HFFc6 (cell line): ENCODE measurements at regions not wholly inside any gene's neighbourhood (a gene's known extent, or its start where the extent isn't known, plus 50 kb on each side); places are given as distances from the start of the nearest gene placed in this dataset.
A peak's percentile ranks its signal among the peaks of the same experiment; 100 is the strongest.
"Not testable (repeated sequence)": the region's sequence is repeated elsewhere in the genome, so short reads cannot be mapped to it uniquely, and the experiment has no call there.

Source experiments
- DNase-seq: peaks from one replicate; pipeline ENCODE4 v3.0.0-alpha.2; 2018
- H3K27ac Mint-ChIP-seq: 2 replicates; pipeline ENCODE4 v1.8.0; 2020; ENCODE audit warnings: mild to moderate bottlenecking, mixed read lengths
- H3K27me3 Mint-ChIP-seq: 2 replicates; pipeline ENCODE4 v1.8.0; 2021; ENCODE audit warnings: mild to moderate bottlenecking, moderate library complexity, mixed read lengths; ENCODE audit not compliant: insufficient read depth
- H3K36me3 Mint-ChIP-seq: 2 replicates; pipeline ENCODE4 v1.8.0; 2021; ENCODE audit warnings: low read depth, mixed read lengths
- H3K4me1 Mint-ChIP-seq: 2 replicates; pipeline ENCODE4 v1.8.0; 2020; ENCODE audit warnings: low read depth, mixed read lengths
- H3K4me3 Mint-ChIP-seq: 2 replicates; pipeline ENCODE4 v1.8.0; 2020; ENCODE audit warnings: mild to moderate bottlenecking, moderate library complexity, mixed read lengths
- H3K9me3 Mint-ChIP-seq: 2 replicates; pipeline ENCODE4 v1.8.0; 2020; ENCODE audit warnings: mild to moderate bottlenecking, mixed read lengths
- CTCF ChIP-seq: fragments of 200-600 bp; sonication (generic); IDR thresholded peaks from 2 replicates; pipeline ENCODE4 v1.5.0; 2021; ENCODE audit warnings: antibody characterized with exemption, mild to moderate bottlenecking

GRCh38 chr1:184189361-184189760 lies 137.8 kb downstream of the TSEN15 start:
- DNase-seq = no peak
- TF ChIP-seq CTCF = no peak
- no peaks in the 10 kb centered on the region for H3K36me3 Mint-ChIP-seq
- H3K9me3 Mint-ChIP-seq = no peaks in the 10 kb centered on the region
- H3K4me3 Mint-ChIP-seq = no peak overlapping the region
- H3K27ac Mint-ChIP-seq = no peak overlapping the region
- peaks cover 10% of the 10 kb centered on the region for H3K4me1 Mint-ChIP-seq
- H3K27me3 Mint-ChIP-seq = peaks cover 7% of the 10 kb centered on the region

GRCh38 chr1:184190616-184191015 lies 139.1 kb downstream of the TSEN15 start:
- no peaks in the 10 kb centered on the region for H3K9me3 Mint-ChIP-seq
- peaks cover 10% of the 10 kb centered on the region for H3K4me1 Mint-ChIP-seq
- DNase-seq = no peak
- H3K27ac Mint-ChIP-seq = no peak overlapping the region
- no peak overlapping the region for H3K4me3 Mint-ChIP-seq
- no peak for TF ChIP-seq CTCF
- H3K27me3 Mint-ChIP-seq = peaks cover 7% of the 10 kb centered on the region
- H3K36me3 Mint-ChIP-seq = no peaks in the 10 kb centered on the region

- Mint-ChIP-seq H3K4me1 (peaks cover 10% of the 10 kb centered on the region), H3K9me3 (no peaks in the 10 kb centered on the region), H3K4me3 (no peak overlapping the region), H3K27me3 (peaks cover 7% of the 10 kb centered on the region), H3K27ac (no peak overlapping the region), H3K36me3 (no peaks in the 10 kb centered on the region)
- TF ChIP-seq CTCF = no peak
- DNase-seq = peak; percentile 69
Observed at GRCh38 chr1:184191181-184191621, 139.7 kb downstream of the TSEN15 start.

GRCh38 chr1:184192796-184193195 lies 141.3 kb downstream of the TSEN15 start:
- H3K27me3 Mint-ChIP-seq = peaks cover 7% of the 10 kb centered on the region
- no peak for DNase-seq
- no peak overlapping the region for H3K27ac Mint-ChIP-seq
- no peak overlapping the region for H3K4me3 Mint-ChIP-seq
- no peaks in the 10 kb centered on the region for H3K36me3 Mint-ChIP-seq
- peaks cover 7% of the 10 kb centered on the region for H3K4me1 Mint-ChIP-seq
- no peaks in the 10 kb centered on the region for H3K9me3 Mint-ChIP-seq
- no peak for TF ChIP-seq CTCF

DNA sequence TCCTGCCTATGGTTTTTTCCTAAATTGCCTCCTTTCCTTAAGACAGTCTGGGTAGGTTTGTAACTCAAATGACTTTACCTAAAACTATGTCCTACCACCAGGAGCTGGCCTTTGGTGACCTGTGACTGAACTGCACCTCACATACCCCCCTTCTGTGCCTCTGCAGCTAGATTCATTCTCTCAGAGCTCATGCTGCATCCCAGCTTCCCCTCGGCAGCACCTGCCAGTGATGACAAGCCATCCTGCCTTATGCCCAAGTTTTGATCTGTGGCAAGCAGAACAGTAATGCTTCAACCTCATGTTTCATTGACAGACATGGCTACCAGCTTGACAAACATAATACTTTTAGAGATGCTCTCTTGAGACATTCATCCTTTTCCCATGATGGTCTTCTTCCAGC lies 141.9 kb downstream of the TSEN15 start:
- peaks cover under 1% of the 10 kb centered on the region; the same call in 1 of the 2 replicates for H3K4me1 Mint-ChIP-seq
- no peak for DNase-seq
- H3K27me3 Mint-ChIP-seq = peaks cover 7% of the 10 kb centered on the region
- no peaks in the 10 kb centered on the region for H3K36me3 Mint-ChIP-seq
- H3K9me3 Mint-ChIP-seq = no peaks in the 10 kb centered on the region
- no peak for TF ChIP-seq CTCF
- no peak overlapping the region for H3K27ac Mint-ChIP-seq
- no peak overlapping the region for H3K4me3 Mint-ChIP-seq

GRCh38 chr1:184194236-184194635 lies 142.7 kb downstream of the TSEN15 start:
- no peak for TF ChIP-seq CTCF
- Mint-ChIP-seq H3K4me3 (no peak overlapping the region), H3K36me3 (no peaks in the 10 kb centered on the region), H3K9me3 (no peaks in the 10 kb centered on the region), H3K27ac (no peak overlapping the region), H3K27me3 (peaks cover 7% of the 10 kb centered on the region), H3K4me1 (peaks cover 3% of the 10 kb centered on the region)
- DNase-seq = no peak

DNA sequence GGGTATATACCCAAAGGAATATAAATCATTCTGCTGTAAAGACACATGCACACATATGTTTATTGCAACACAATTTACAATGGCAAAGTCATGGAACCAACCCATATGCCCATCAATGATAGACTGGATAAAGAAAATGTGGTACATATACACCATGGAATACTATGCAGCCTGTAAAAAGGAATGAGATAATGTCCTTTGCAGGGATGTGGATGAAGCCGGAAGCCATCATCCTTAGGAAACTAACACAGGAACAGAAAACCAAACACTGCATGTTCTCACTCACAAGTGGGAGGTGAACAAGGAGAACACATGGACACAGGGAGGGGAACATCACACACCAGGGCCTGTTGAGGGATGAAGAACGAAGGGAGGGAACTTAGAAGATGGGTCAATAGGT lies 144.2 kb downstream of the TSEN15 start:
- H3K9me3 Mint-ChIP-seq, H3K27ac Mint-ChIP-seq, H3K27me3 Mint-ChIP-seq, H3K4me3 Mint-ChIP-seq, H3K4me1 Mint-ChIP-seq, DNase-seq, H3K36me3 Mint-ChIP-seq: not testable (repeated sequence)
